ENCODE measurements at regions not wholly inside any gene's neighbourhood (a gene's known extent, or its start where the extent isn't known, plus 50 kb on each side); places are given as distances from the start of the nearest gene placed in this dataset.

GRCh38 chr16:51025588-51026290, 125.3 kb downstream of the SALL1 start:
- H3K9ac ChIP-seq (ENCODE audit: extremely low read depth, low read length, poor library complexity, severe bottlenecking), result no peak overlapping the region
- Mint-ChIP-seq H3K27me3 (ENCODE audit: insufficient read depth) (no peaks in the 10 kb centered on the region), H3K36me3 (ENCODE audit: low read depth) (no peaks in the 10 kb centered on the region), H3K27ac (no peak overlapping the region), H3K9me3 (no peaks in the 10 kb centered on the region), H3K4me1 (peaks cover 6% of the 10 kb centered on the region), H3K4me3 (no peak overlapping the region)
- no peak for TF ChIP-seq CTCF (conservative IDR thresholded peaks at IDR 0.05)
- WGBS, 2 experiments (ENCODE audit: insufficient coverage in 1 of 2, insufficient read length in 1 of 2), result 79 to 80% methylated on average over 4 of the region's 4 CpGs
- H3K4me3 ChIP-seq (ENCODE audit: low read length), result no peak overlapping the region
- no peaks in the 10 kb centered on the region for H3K4me1 ChIP-seq (ENCODE audit: control insufficient read depth, insufficient read depth, low read length)
- no peak overlapping the region for H3K27ac ChIP-seq (ENCODE audit: low read depth, low read length)
- H3K9me3 ChIP-seq (ENCODE audit: control insufficient read depth, low read length), result no peaks in the 10 kb centered on the region
- no peaks in the 10 kb centered on the region for H3K27me3 ChIP-seq (ENCODE audit: control insufficient read depth, insufficient read depth, low read length, poor library complexity, severe bottlenecking)
- no peak for DNase-seq
- no peaks in the 10 kb centered on the region for H3K36me3 ChIP-seq (ENCODE audit: control insufficient read depth, insufficient read depth, low read length)

DNA sequence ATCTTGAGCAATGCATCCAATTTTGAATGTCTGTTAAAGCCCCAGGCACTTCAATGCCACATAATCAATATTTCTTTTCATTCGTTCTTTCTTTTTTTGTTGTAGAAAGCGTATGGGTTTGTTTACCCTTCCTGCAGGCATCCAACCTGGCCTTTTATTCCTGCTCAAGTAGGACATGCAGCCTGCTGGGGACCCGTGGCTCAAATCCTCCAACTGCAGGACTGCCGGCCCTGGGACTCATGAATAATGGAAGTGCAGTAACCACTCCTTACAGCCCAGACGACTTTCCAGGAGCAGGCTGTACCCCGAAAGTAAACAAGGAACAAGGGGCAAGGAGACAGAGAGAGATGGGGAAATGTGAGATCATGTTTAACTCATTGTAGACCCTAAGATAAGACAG, 126.4 kb downstream of the SALL1 start:
- no peaks in the 10 kb centered on the region for H3K9me3 Mint-ChIP-seq
- Histone ChIP-seq H3K9ac (ENCODE audit: extremely low read depth, low read length, poor library complexity, severe bottlenecking) (no peak overlapping the region), H3K27ac (ENCODE audit: low read depth, low read length) (no peak overlapping the region), H3K4me1 (ENCODE audit: control insufficient read depth, insufficient read depth, low read length) (no peaks in the 10 kb centered on the region), H3K36me3 (ENCODE audit: control insufficient read depth, insufficient read depth, low read length) (no peaks in the 10 kb centered on the region), H3K27me3 (ENCODE audit: control insufficient read depth, insufficient read depth, low read length, poor library complexity, severe bottlenecking) (no peaks in the 10 kb centered on the region), H3K4me3 (ENCODE audit: low read length) (no peak overlapping the region), H3K9me3 (ENCODE audit: control insufficient read depth, low read length) (no peaks in the 10 kb centered on the region)
- no peak overlapping the region for H3K27ac Mint-ChIP-seq
- no peak overlapping the region for H3K4me3 Mint-ChIP-seq
- H3K4me1 Mint-ChIP-seq, result peaks cover 6% of the 10 kb centered on the region
- TF ChIP-seq CTCF (conservative IDR thresholded peaks at IDR 0.05), result no peak
- no peaks in the 10 kb centered on the region for H3K36me3 Mint-ChIP-seq (ENCODE audit: low read depth)
- WGBS, 2 experiments (ENCODE audit: insufficient coverage in 1 of 2, insufficient read length in 1 of 2), result 46 to 63% methylated on average over 2 to 6 of the region's 6 CpGs
- DNase-seq, result no peak
- no peaks in the 10 kb centered on the region for H3K27me3 Mint-ChIP-seq (ENCODE audit: insufficient read depth)

DNA sequence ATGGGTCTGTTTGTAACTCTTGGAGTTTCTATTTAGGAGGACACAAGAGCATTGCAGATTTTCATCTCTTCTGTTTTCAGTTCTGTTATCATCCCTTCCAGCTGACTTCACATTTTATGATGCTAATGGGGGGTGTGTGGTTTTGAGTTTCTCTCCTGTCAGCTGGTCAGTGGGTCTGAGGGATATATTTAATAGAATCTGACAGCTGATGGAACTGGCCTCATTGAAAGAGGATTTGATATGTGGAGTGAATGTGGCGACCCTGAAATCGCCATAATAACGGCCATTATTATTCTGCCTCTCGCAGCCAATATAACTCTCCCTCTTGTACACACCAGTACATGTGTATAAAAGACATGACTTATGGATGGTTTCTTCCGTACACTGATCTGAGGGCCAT, 128.1 kb downstream of the SALL1 start:
- Histone ChIP-seq H3K9me3 (ENCODE audit: control insufficient read depth, low read length) (no peaks in the 10 kb centered on the region), H3K9ac (ENCODE audit: extremely low read depth, low read length, poor library complexity, severe bottlenecking) (no peak overlapping the region), H3K27me3 (ENCODE audit: control insufficient read depth, insufficient read depth, low read length, poor library complexity, severe bottlenecking) (no peaks in the 10 kb centered on the region), H3K36me3 (ENCODE audit: control insufficient read depth, insufficient read depth, low read length) (no peaks in the 10 kb centered on the region), H3K4me1 (ENCODE audit: control insufficient read depth, insufficient read depth, low read length) (no peaks in the 10 kb centered on the region), H3K4me3 (ENCODE audit: low read length) (no peak overlapping the region), H3K27ac (ENCODE audit: low read depth, low read length) (peak overlapping the region; percentile 2)
- no peak for TF ChIP-seq CTCF (conservative IDR thresholded peaks at IDR 0.05)
- no peak overlapping the region for H3K27ac Mint-ChIP-seq
- H3K4me1 Mint-ChIP-seq, result peaks cover 6% of the 10 kb centered on the region
- no peaks in the 10 kb centered on the region for H3K36me3 Mint-ChIP-seq (ENCODE audit: low read depth)
- H3K27me3 Mint-ChIP-seq (ENCODE audit: insufficient read depth), result no peaks in the 10 kb centered on the region
- H3K4me3 Mint-ChIP-seq, result no peak overlapping the region
- WGBS, 2 experiments (ENCODE audit: insufficient coverage in 1 of 2, insufficient read length in 1 of 2), result 88 to 94% methylated on average over 1 to 5 of the region's 5 CpGs
- no peaks in the 10 kb centered on the region for H3K9me3 Mint-ChIP-seq
- DNase-seq, result no peak
